OCI-LY3 (cell line): ENCODE measurements at regions not wholly inside any gene's neighbourhood (a gene's known extent, or its start where the extent isn't known, plus 50 kb on each side); places are given as distances from the start of the nearest gene placed in this dataset.

Experiments used
- EZH2phosphoT487 ChIP-seq: fragments of 200-600 bp; shearing (Covaris generic); IDR thresholded peaks from 2 replicates; pipeline ENCODE4 v1.6.1; 2018; ENCODE audit warnings: antibody characterized with exemption, mixed run types, low read depth
- TF ChIP-seq, protein P1 (sequence below): fragments of 200-600, 300-600 bp; sonication (generic); IDR thresholded peaks from 2 replicates; pipeline ENCODE4 v1.5.1; 2014; ENCODE audit warnings: antibody characterized with exemption, low read length, low read depth

DNA sequence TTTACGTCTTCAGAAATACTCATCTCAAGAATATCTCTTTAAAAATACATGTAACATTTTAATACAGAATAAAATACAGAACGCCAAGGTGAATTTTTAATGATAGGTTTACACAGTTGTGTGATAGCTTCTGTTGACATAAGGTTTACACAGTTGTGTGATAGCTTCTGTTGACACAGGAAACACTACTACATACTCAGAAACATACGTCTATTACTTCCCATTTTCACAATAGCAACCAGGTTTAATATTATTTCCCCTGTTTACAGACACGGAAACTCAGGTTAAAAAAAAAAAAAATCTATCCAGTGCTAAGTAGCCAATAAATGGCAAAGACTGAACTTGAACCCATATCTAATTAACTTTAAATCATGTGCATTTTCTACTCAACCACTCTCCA lies 571.2 kb downstream of the LIG4 start:
- TF ChIP-seq EZH2phosphoT487: no peak
- TF ChIP-seq, protein P1, sequence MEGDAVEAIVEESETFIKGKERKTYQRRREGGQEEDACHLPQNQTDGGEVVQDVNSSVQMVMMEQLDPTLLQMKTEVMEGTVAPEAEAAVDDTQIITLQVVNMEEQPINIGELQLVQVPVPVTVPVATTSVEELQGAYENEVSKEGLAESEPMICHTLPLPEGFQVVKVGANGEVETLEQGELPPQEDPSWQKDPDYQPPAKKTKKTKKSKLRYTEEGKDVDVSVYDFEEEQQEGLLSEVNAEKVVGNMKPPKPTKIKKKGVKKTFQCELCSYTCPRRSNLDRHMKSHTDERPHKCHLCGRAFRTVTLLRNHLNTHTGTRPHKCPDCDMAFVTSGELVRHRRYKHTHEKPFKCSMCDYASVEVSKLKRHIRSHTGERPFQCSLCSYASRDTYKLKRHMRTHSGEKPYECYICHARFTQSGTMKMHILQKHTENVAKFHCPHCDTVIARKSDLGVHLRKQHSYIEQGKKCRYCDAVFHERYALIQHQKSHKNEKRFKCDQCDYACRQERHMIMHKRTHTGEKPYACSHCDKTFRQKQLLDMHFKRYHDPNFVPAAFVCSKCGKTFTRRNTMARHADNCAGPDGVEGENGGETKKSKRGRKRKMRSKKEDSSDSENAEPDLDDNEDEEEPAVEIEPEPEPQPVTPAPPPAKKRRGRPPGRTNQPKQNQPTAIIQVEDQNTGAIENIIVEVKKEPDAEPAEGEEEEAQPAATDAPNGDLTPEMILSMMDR: no peak
